ENCODE measurements at regions not wholly inside any gene's neighbourhood (a gene's known extent, or its start where the extent isn't known, plus 50 kb on each side); places are given as distances from the start of the nearest gene placed in this dataset.

- no peak for DNase-seq (ENCODE audit: low spot score in 2 of 2)
- in situ Hi-C loops (cut with MboI; ENCODE audit: low sequenced_read_pairs): no loop called here
- no peaks in the 10 kb centered on the region for H3K36me3 ChIP-seq (replicated peaks)
- H3K4me1 ChIP-seq: no peaks in the 10 kb centered on the region
- H3K4me3 ChIP-seq: no peak overlapping the region
- H3K27me3 ChIP-seq (ENCODE audit: low read depth): no peaks in the 10 kb centered on the region
- H3K9me3 ChIP-seq: no peaks in the 10 kb centered on the region
Observed at GRCh38 chr3:162845918-162846317, 1349.3 kb downstream of the OTOL1 start.

DNA sequence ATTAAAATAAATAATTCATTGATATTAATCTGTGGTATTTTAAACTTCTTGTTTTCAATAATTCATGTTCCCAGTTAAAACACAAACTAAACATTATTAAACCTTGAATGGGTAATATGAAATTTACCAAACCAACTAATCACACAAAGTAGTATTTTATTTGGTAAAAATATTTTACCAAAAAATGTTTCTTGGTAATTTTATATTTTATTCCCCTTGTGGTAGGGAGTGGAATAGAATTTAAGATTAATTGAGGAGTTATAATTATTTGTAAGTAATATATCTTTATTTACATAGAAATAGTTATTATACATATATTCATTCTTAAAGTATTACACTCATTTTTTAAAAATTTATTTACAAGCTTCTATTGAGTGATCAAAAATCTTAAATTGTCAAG is 1350.9 kb downstream of the OTOL1 start:
- Histone ChIP-seq H3K4me3 (no peak overlapping the region), H3K27me3 (ENCODE audit: low read depth) (no peaks in the 10 kb centered on the region), H3K36me3 (replicated peaks) (no peaks in the 10 kb centered on the region), H3K9me3 (no peaks in the 10 kb centered on the region), H3K4me1 (no peaks in the 10 kb centered on the region)
- in situ Hi-C loops (cut with MboI; ENCODE audit: low sequenced_read_pairs): no loop called here
- DNase-seq (ENCODE audit: low spot score in 2 of 2): no peak

GRCh38 chr3:162863579-162863978 is 1367.0 kb downstream of the OTOL1 start:
- Histone ChIP-seq H3K9me3 (no peaks in the 10 kb centered on the region), H3K36me3 (replicated peaks) (no peaks in the 10 kb centered on the region), H3K4me1 (no peaks in the 10 kb centered on the region), H3K4me3 (no peak overlapping the region), H3K27me3 (ENCODE audit: low read depth) (no peaks in the 10 kb centered on the region)
- no peak for DNase-seq (ENCODE audit: low spot score in 2 of 2)
- in situ Hi-C loops (cut with MboI; ENCODE audit: low sequenced_read_pairs): no loop called here

DNA sequence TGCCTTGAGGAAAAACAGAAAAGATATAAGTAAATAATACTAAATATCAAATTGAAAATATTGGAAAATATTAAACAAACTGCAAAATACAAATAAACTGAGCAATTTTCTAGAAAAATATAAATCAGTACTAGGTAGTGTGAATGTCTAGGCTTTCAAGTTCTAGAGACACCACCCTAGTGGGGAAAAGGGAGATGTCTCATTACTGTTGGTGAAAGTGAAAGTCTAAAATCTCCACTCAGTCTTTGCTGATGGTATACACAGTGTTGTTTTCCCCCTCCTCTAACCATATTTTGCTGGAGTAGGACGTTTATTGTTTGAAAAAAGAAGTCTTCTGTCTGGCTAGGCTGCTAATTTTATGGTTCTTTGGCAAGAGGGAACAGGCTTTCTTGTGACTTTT is 1368.9 kb downstream of the OTOL1 start:
- Histone ChIP-seq H3K36me3 (replicated peaks) (no peaks in the 10 kb centered on the region), H3K9me3 (no peaks in the 10 kb centered on the region), H3K27me3 (ENCODE audit: low read depth) (no peaks in the 10 kb centered on the region), H3K4me1 (no peaks in the 10 kb centered on the region), H3K4me3 (no peak overlapping the region)
- DNase-seq (ENCODE audit: low spot score in 2 of 2): no peak
- in situ Hi-C loops (cut with MboI; ENCODE audit: low sequenced_read_pairs): no loop called here

GRCh38 chr3:162879021-162879562 is 1382.5 kb downstream of the OTOL1 start:
- Histone ChIP-seq H3K36me3 (replicated peaks) (no peaks in the 10 kb centered on the region), H3K27me3 (ENCODE audit: low read depth) (no peaks in the 10 kb centered on the region), H3K9me3 (no peaks in the 10 kb centered on the region), H3K4me3 (no peak overlapping the region), H3K4me1 (no peaks in the 10 kb centered on the region)
- in situ Hi-C loops (cut with MboI; ENCODE audit: low sequenced_read_pairs): no loop called here
- DNase-seq (ENCODE audit: low spot score in 2 of 2): no peak

DNA sequence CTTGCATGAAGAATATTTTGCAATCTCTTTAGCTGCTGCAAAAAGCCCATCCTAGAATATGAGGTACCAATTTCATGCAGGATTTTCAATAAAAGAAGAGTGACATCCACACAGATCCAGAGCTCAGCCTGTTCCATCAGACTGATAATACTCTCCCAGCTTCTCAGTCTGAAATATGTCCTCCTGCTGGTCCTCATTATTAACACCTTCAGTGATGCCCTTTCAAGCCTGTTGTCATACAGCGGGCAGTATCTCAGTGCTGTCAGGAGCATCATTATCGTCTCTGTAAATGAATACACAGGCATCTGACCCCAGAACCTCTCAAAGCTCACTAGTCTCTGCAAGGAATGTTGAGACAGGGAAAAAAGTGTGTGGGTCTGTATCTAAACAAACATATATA is 1387.8 kb downstream of the OTOL1 start:
- H3K9me3 ChIP-seq: no peaks in the 10 kb centered on the region

DNA sequence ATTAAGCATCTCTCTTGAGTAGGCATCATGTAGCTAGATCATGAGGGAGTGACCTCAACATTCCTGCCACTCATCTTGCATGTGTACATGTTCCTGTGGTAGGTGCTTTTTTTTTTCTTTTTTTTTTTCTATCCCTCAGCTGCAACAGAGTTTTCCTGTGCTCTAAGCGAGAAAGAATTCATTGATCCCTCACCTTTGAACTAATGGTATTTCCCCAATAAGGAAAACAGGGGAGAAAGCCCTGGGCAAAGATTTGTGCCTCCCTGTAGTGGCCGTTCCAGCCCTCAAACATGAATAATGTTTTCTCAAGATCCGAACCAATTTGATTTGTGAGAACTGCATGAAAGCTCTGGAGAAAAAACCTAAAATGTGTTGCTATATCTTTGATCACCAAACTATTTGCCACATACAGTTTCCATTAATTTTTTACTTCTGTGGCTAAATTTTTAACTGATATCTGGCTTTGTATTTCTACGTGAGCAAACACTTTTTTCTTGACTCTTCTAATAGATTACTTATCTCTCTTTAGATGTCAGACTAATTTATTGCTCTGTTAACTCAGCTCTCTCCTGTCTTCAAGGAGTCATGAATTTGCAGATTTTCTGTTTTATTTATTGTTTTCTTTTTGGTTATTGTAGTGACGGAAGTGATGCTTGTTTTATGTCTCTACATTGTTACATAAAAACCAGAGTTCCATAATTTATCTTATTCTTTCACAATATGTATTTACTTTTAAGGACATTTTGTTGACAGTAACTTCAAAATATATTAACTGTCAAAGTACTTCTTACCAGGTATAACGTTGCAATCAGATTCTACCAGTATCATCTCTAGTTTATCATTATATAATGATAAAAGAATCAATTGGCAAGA is 1396.5 kb downstream of the OTOL1 start:
- no peak for DNase-seq (ENCODE audit: low spot score in 2 of 2)
- Histone ChIP-seq H3K4me3 (no peak overlapping the region), H3K4me1 (no peaks in the 10 kb centered on the region), H3K27me3 (ENCODE audit: low read depth) (no peaks in the 10 kb centered on the region), H3K9me3 (no peaks in the 10 kb centered on the region), H3K36me3 (replicated peaks) (no peaks in the 10 kb centered on the region)
- in situ Hi-C loops (cut with MboI; ENCODE audit: low sequenced_read_pairs): no loop called here

More for the DNA sequence above, 1387.8 kb downstream of the OTOL1 start:
- in situ Hi-C loops (cut with MboI; ENCODE audit: low sequenced_read_pairs): no loop called here
- Histone ChIP-seq H3K36me3 (replicated peaks) (no peaks in the 10 kb centered on the region), H3K4me1 (no peaks in the 10 kb centered on the region), H3K4me3 (no peak overlapping the region), H3K27me3 (ENCODE audit: low read depth) (no peaks in the 10 kb centered on the region)
- DNase-seq (ENCODE audit: low spot score in 2 of 2): no peak

GRCh38 chr3:162897291-162897690 is 1400.7 kb downstream of the OTOL1 start:
- Histone ChIP-seq H3K36me3 (replicated peaks) (no peaks in the 10 kb centered on the region), H3K27me3 (ENCODE audit: low read depth) (no peaks in the 10 kb centered on the region), H3K9me3 (no peaks in the 10 kb centered on the region), H3K4me1 (no peaks in the 10 kb centered on the region), H3K4me3 (no peak overlapping the region)
- DNase-seq (ENCODE audit: low spot score in 2 of 2): no peak
- in situ Hi-C loops (cut with MboI; ENCODE audit: low sequenced_read_pairs): no loop called here

GRCh38 chr3:162932503-162932902 is 1435.9 kb downstream of the OTOL1 start:
- Histone ChIP-seq H3K9me3 (no peaks in the 10 kb centered on the region), H3K4me1 (peaks cover 3% of the 10 kb centered on the region; the same call in 1 of the 2 replicates), H3K4me3 (no peak overlapping the region), H3K36me3 (replicated peaks) (no peaks in the 10 kb centered on the region), H3K27me3 (ENCODE audit: low read depth) (no peaks in the 10 kb centered on the region)
- no peak for DNase-seq (ENCODE audit: low spot score in 2 of 2)
- in situ Hi-C loops (cut with MboI; ENCODE audit: low sequenced_read_pairs): no loop called here

DNA sequence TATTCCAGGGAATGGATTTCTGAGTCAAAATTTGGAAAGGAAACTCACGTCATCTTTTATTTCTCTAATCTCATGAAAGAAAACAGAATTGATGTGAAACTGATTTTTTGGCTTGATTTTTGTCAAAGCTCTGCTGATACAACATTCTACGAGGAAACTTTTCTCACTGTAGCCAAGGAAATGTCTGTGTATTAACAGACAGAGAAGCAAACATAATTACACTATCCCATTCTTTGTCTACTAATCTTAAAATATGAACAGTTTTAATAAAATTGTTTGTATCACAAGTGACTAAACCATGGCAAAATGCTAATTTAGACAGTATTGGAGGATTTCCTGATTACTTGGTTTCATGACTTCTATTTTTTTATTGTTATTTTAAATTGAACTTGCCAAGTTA is 1437.0 kb downstream of the OTOL1 start:
- no peaks in the 10 kb centered on the region for H3K9me3 ChIP-seq
- in situ Hi-C loops (cut with MboI; ENCODE audit: low sequenced_read_pairs): no loop called here
- no peak for DNase-seq (ENCODE audit: low spot score in 2 of 2)
- peaks cover 3% of the 10 kb centered on the region; the same call in 1 of the 2 replicates for H3K4me1 ChIP-seq
- H3K27me3 ChIP-seq (ENCODE audit: low read depth): no peaks in the 10 kb centered on the region
- no peaks in the 10 kb centered on the region for H3K36me3 ChIP-seq (replicated peaks)
- H3K4me3 ChIP-seq: no peak overlapping the region

- no peaks in the 10 kb centered on the region for H3K9me3 ChIP-seq
- peaks cover 3% of the 10 kb centered on the region; the same call in 1 of the 2 replicates for H3K4me1 ChIP-seq
- in situ Hi-C loops (cut with MboI; ENCODE audit: low sequenced_read_pairs): no loop called here
- H3K27me3 ChIP-seq (ENCODE audit: low read depth): no peaks in the 10 kb centered on the region
- DNase-seq (ENCODE audit: low spot score in 2 of 2): peak in 1 of 2 experiments; percentile 9
- no peak overlapping the region for H3K4me3 ChIP-seq
- H3K36me3 ChIP-seq (replicated peaks): no peaks in the 10 kb centered on the region
Observed at GRCh38 chr3:162936706-162937105, 1440.1 kb downstream of the OTOL1 start.

GRCh38 chr3:162938083-162938482 is 1441.5 kb downstream of the OTOL1 start:
- H3K4me1 ChIP-seq: peaks cover 3% of the 10 kb centered on the region; the same call in 1 of the 2 replicates
- in situ Hi-C loops (cut with MboI; ENCODE audit: low sequenced_read_pairs): no loop called here
- no peak for DNase-seq (ENCODE audit: low spot score in 2 of 2)
- no peaks in the 10 kb centered on the region for H3K9me3 ChIP-seq
- H3K36me3 ChIP-seq (replicated peaks): no peaks in the 10 kb centered on the region
- H3K27me3 ChIP-seq (ENCODE audit: low read depth): no peaks in the 10 kb centered on the region
- H3K4me3 ChIP-seq: no peak overlapping the region

- no peak overlapping the region for H3K4me3 ChIP-seq
- no peak for DNase-seq (ENCODE audit: low spot score in 2 of 2)
- in situ Hi-C loops (cut with MboI; ENCODE audit: low sequenced_read_pairs): no loop called here
- no peaks in the 10 kb centered on the region for H3K4me1 ChIP-seq
- no peaks in the 10 kb centered on the region for H3K36me3 ChIP-seq (replicated peaks)
- no peaks in the 10 kb centered on the region for H3K27me3 ChIP-seq (ENCODE audit: low read depth)
- no peaks in the 10 kb centered on the region for H3K9me3 ChIP-seq
Observed at GRCh38 chr3:162945626-162946025, 1449.0 kb downstream of the OTOL1 start.

DNA sequence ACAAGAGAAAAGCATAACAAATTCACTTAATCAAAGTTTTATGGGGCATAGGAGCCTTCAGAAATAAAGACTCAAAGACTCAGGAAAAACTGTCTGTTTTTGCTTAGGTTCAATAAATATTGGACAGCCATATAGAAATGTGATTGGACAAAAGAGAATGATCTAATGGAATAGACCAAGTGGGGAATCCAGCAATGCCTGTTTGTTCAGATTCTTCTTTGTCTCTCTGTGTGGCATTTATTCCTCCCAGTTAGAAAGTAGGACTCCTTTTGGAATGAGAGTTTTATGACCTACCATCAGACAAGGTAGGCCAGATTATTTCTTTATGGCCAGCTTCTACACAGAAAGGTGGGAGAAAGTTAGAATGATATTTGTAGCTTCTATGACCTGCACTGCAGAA is 1460.1 kb downstream of the OTOL1 start:
- in situ Hi-C loops (cut with MboI; ENCODE audit: low sequenced_read_pairs): no loop called here
- no peak for DNase-seq (ENCODE audit: low spot score in 2 of 2)

More for the DNA sequence above, 1460.1 kb downstream of the OTOL1 start:
- Histone ChIP-seq H3K4me1 (no peaks in the 10 kb centered on the region), H3K27me3 (ENCODE audit: low read depth) (no peaks in the 10 kb centered on the region), H3K4me3 (no peak overlapping the region), H3K9me3 (no peaks in the 10 kb centered on the region), H3K36me3 (replicated peaks) (no peaks in the 10 kb centered on the region)
